GM18508 (cell line): ENCODE measurements at regions not wholly inside any gene's neighbourhood (a gene's known extent, or its start where the extent isn't known, plus 50 kb on each side); places are given as distances from the start of the nearest gene placed in this dataset.

Experiments used
- ATAC-seq: cut with Tn5 transposase; IDR thresholded peaks from one replicate; pipeline ENCODE4 v1.9.1; 2021; ENCODE audit warnings: moderate number of reproducible peaks; ENCODE audit not compliant: insufficient read depth, unreplicated experiment

GRCh38 chr10:3306050-3306449 lies 133.5 kb upstream of the PITRM1 start:
- ATAC-seq = no peak

- ATAC-seq = no peak
Observed at GRCh38 chr10:3295582-3296151, 123.1 kb upstream of the PITRM1 start.

- no peak for ATAC-seq
Observed at GRCh38 chr10:3294919-3295581, 122.5 kb upstream of the PITRM1 start.

- ATAC-seq = no peak
Observed at GRCh38 chr10:3293581-3294431, 121.2 kb upstream of the PITRM1 start.

GRCh38 chr10:3292636-3293035 lies 120.1 kb upstream of the PITRM1 start:
- no peak for ATAC-seq

GRCh38 chr10:3290550-3290949 lies 118.0 kb upstream of the PITRM1 start:
- no peak for ATAC-seq

GRCh38 chr10:3287572-3288445 lies 115.2 kb upstream of the PITRM1 start:
- no peak for ATAC-seq

- no peak for ATAC-seq
Observed at GRCh38 chr10:3282674-3283017, 110.1 kb upstream of the PITRM1 start.

GRCh38 chr10:3281941-3282673 lies 109.5 kb upstream of the PITRM1 start:
- ATAC-seq = no peak

GRCh38 chr10:3278771-3279170 lies 106.2 kb upstream of the PITRM1 start:
- ATAC-seq = no peak

- ATAC-seq = no peak
Observed at GRCh38 chr10:3277566-3277965, 105.0 kb upstream of the PITRM1 start.

- no peak for ATAC-seq
Observed at GRCh38 chr10:3274414-3274813, 101.8 kb upstream of the PITRM1 start.

GRCh38 chr10:3273966-3274365 lies 101.4 kb upstream of the PITRM1 start:
- ATAC-seq = no peak

GRCh38 chr10:3272300-3272699 lies 99.7 kb upstream of the PITRM1 start:
- ATAC-seq = no peak

GRCh38 chr10:3271354-3272115 lies 99.0 kb upstream of the PITRM1 start:
- no peak for ATAC-seq

- ATAC-seq = no peak
Observed at GRCh38 chr10:3270577-3271316, 98.2 kb upstream of the PITRM1 start.

- ATAC-seq = no peak
Observed at GRCh38 chr10:3268025-3268424, 95.4 kb upstream of the PITRM1 start.

GRCh38 chr10:3265088-3265487 lies 92.5 kb upstream of the PITRM1 start:
- ATAC-seq = no peak
